ENCODE measurements at regions not wholly inside any gene's neighbourhood (a gene's known extent, or its start where the extent isn't known, plus 50 kb on each side); places are given as distances from the start of the nearest gene placed in this dataset.

DNA sequence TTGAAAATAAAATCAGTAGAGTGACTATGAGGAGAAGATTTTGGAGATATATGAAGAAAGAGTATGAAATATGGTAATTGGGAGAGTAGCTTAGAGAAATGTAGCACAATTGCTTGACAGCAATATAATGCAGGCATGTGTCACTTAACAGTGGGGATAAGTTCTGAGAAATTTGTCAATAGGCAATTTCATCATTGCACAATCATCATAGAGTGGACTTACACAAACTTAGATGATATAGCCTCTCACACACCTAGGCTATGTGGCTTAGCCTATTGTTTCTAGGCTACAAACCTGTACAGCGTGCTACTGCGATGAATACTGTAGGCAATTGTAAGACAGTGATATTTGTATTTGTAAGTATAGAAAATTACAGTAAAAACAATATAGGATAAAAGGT, 573.6 kb downstream of the JRKL start:
- no peak for TF ChIP-seq HNF4A (conservative IDR thresholded peaks at IDR 0.05)
- TF ChIP-seq, protein P1, sequence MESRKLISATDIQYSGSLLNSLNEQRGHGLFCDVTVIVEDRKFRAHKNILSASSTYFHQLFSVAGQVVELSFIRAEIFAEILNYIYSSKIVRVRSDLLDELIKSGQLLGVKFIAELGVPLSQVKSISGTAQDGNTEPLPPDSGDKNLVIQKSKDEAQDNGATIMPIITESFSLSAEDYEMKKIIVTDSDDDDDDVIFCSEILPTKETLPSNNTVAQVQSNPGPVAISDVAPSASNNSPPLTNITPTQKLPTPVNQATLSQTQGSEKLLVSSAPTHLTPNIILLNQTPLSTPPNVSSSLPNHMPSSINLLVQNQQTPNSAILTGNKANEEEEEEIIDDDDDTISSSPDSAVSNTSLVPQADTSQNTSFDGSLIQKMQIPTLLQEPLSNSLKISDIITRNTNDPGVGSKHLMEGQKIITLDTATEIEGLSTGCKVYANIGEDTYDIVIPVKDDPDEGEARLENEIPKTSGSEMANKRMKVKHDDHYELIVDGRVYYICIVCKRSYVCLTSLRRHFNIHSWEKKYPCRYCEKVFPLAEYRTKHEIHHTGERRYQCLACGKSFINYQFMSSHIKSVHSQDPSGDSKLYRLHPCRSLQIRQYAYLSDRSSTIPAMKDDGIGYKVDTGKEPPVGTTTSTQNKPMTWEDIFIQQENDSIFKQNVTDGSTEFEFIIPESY (IDR thresholded peaks at IDR 0.05), result no peak
- no peak for TF ChIP-seq YY1 (IDR thresholded peaks at IDR 0.05)
- no peak for TF ChIP-seq JUND (IDR thresholded peaks at IDR 0.05)
- no peak for TF ChIP-seq NR2F2 (IDR thresholded peaks at IDR 0.05)
- no peak for TF ChIP-seq FOXA2 (IDR thresholded peaks at IDR 0.05)
- TF ChIP-seq GABPA (IDR thresholded peaks at IDR 0.05 in 1 of 2, conservative IDR thresholded peaks at IDR 0.05 in 1 of 2), result no peak
- TF ChIP-seq, protein P2, sequence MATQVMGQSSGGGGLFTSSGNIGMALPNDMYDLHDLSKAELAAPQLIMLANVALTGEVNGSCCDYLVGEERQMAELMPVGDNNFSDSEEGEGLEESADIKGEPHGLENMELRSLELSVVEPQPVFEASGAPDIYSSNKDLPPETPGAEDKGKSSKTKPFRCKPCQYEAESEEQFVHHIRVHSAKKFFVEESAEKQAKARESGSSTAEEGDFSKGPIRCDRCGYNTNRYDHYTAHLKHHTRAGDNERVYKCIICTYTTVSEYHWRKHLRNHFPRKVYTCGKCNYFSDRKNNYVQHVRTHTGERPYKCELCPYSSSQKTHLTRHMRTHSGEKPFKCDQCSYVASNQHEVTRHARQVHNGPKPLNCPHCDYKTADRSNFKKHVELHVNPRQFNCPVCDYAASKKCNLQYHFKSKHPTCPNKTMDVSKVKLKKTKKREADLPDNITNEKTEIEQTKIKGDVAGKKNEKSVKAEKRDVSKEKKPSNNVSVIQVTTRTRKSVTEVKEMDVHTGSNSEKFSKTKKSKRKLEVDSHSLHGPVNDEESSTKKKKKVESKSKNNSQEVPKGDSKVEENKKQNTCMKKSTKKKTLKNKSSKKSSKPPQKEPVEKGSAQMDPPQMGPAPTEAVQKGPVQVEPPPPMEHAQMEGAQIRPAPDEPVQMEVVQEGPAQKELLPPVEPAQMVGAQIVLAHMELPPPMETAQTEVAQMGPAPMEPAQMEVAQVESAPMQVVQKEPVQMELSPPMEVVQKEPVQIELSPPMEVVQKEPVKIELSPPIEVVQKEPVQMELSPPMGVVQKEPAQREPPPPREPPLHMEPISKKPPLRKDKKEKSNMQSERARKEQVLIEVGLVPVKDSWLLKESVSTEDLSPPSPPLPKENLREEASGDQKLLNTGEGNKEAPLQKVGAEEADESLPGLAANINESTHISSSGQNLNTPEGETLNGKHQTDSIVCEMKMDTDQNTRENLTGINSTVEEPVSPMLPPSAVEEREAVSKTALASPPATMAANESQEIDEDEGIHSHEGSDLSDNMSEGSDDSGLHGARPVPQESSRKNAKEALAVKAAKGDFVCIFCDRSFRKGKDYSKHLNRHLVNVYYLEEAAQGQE (IDR thresholded peaks at IDR 0.05), result no peak
- no peak for TF ChIP-seq HNF4G (IDR thresholded peaks at IDR 0.05)
- TF ChIP-seq SP1 (IDR thresholded peaks at IDR 0.05), result no peak
- no peak for TF ChIP-seq RAD21 (IDR thresholded peaks at IDR 0.05)
- TF ChIP-seq, protein P3, sequence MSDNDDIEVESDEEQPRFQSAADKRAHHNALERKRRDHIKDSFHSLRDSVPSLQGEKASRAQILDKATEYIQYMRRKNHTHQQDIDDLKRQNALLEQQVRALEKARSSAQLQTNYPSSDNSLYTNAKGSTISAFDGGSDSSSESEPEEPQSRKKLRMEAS (IDR thresholded peaks at IDR 0.05), result no peak
- TF ChIP-seq TAF1 (conservative IDR thresholded peaks at IDR 0.05), result no peak
- TF ChIP-seq, protein P4, sequence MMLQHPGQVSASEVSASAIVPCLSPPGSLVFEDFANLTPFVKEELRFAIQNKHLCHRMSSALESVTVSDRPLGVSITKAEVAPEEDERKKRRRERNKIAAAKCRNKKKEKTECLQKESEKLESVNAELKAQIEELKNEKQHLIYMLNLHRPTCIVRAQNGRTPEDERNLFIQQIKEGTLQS (IDR thresholded peaks at IDR 0.05), result no peak
- no peaks in the 10 kb centered on the region for H3K27me3 ChIP-seq (ENCODE audit: control insufficient read depth in 4 of 4, insufficient read depth in 4 of 4, low read length in 3 of 4)
- 83% methylated on average over 2 of the region's 2 CpGs for WGBS

DNA sequence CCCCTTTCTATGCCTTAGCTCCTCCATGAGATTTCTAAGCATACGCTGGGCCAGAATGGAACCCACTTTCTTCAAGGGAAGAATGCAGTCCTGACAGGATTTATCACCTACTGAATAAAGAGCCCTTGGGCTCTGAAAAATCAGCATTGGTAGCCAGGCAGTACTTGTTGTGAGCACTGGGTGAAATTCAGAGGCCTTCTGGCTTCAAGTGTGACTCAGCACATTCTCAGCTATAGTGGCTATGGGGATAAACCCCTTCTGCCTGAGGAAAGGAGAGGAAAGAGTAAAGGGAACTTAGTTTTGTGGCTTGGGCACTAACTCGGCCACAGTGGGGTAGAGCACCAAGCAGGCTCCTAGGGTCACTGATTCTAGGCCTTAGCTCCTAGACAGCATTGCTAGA, 574.8 kb downstream of the JRKL start:
- TF ChIP-seq, protein P5, sequence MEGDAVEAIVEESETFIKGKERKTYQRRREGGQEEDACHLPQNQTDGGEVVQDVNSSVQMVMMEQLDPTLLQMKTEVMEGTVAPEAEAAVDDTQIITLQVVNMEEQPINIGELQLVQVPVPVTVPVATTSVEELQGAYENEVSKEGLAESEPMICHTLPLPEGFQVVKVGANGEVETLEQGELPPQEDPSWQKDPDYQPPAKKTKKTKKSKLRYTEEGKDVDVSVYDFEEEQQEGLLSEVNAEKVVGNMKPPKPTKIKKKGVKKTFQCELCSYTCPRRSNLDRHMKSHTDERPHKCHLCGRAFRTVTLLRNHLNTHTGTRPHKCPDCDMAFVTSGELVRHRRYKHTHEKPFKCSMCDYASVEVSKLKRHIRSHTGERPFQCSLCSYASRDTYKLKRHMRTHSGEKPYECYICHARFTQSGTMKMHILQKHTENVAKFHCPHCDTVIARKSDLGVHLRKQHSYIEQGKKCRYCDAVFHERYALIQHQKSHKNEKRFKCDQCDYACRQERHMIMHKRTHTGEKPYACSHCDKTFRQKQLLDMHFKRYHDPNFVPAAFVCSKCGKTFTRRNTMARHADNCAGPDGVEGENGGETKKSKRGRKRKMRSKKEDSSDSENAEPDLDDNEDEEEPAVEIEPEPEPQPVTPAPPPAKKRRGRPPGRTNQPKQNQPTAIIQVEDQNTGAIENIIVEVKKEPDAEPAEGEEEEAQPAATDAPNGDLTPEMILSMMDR (IDR thresholded peaks at IDR 0.05; ENCODE audit: low read depth, low read length, missing input control), result no peak
- TF ChIP-seq HNF4G (IDR thresholded peaks at IDR 0.05) (no peak), TAF1 (conservative IDR thresholded peaks at IDR 0.05) (no peak), HNF4A (conservative IDR thresholded peaks at IDR 0.05) (no peak), EGR1 (IDR thresholded peaks at IDR 0.05; ENCODE audit: low read depth in 2 of 2) (no peak), SP1 (IDR thresholded peaks at IDR 0.05) (no peak), NR2F2 (IDR thresholded peaks at IDR 0.05) (no peak)
- TF ChIP-seq, protein P3 (IDR thresholded peaks at IDR 0.05), result no peak
- TF ChIP-seq, protein P4 (IDR thresholded peaks at IDR 0.05), result no peak
- TF ChIP-seq, protein P1 (IDR thresholded peaks at IDR 0.05), result no peak
- Histone ChIP-seq H3K27ac (ENCODE audit: low read depth in 1 of 2, low read length in 2 of 2) (no peak overlapping the region), H3K9me3 (ENCODE audit: control insufficient read depth in 4 of 4, low read length in 3 of 4) (no peaks in the 10 kb centered on the region), H3K27me3 (ENCODE audit: control insufficient read depth in 4 of 4, insufficient read depth in 4 of 4, low read length in 3 of 4) (no peaks in the 10 kb centered on the region), H3K4me3 (ENCODE audit: low read depth in 1 of 3, low read length in 3 of 3) (no peak overlapping the region), H3K4me1 (ENCODE audit: control insufficient read depth in 4 of 4, insufficient read depth in 4 of 4, low read length in 3 of 4) (no peaks in the 10 kb centered on the region), H3K9ac (ENCODE audit: low read depth in 1 of 2, low read length in 2 of 2) (no peak overlapping the region), H3K36me3 (ENCODE audit: control insufficient read depth in 4 of 4, insufficient read depth in 3 of 4, low read depth in 1 of 4, low read length in 3 of 4) (no peaks in the 10 kb centered on the region)
- 73% methylated on average over 2 of the region's 2 CpGs for WGBS
- no peak for DNase-seq (ENCODE audit: low spot score)

More for the DNA sequence above, 573.6 kb downstream of the JRKL start:
- Histone ChIP-seq H3K9ac (ENCODE audit: low read depth in 1 of 2, low read length in 2 of 2) (no peak overlapping the region), H3K4me3 (ENCODE audit: low read depth in 1 of 3, low read length in 3 of 3) (no peak overlapping the region), H3K4me1 (ENCODE audit: control insufficient read depth in 4 of 4, insufficient read depth in 4 of 4, low read length in 3 of 4) (no peaks in the 10 kb centered on the region), H3K9me3 (ENCODE audit: control insufficient read depth in 4 of 4, low read length in 3 of 4) (no peaks in the 10 kb centered on the region), H3K27ac (ENCODE audit: low read depth in 1 of 2, low read length in 2 of 2) (no peak overlapping the region), H3K36me3 (ENCODE audit: control insufficient read depth in 4 of 4, insufficient read depth in 3 of 4, low read depth in 1 of 4, low read length in 3 of 4) (no peaks in the 10 kb centered on the region)
- DNase-seq (ENCODE audit: low spot score), result no peak
